GM23338 (cell line): ENCODE measurements at regions not wholly inside any gene's neighbourhood (a gene's known extent, or its start where the extent isn't known, plus 50 kb on each side); places are given as distances from the start of the nearest gene placed in this dataset.

Experiments
- CREB1 ChIP-seq: fragments of 250-450 bp; sonication (Bioruptor Pico); IDR thresholded peaks from 2 replicates; pipeline ENCODE4 v1.5.0; 2020; ENCODE audit warnings: low read depth, mild to moderate bottlenecking, moderate library complexity
- CTCF ChIP-seq, 2 experiments: fragments of 200-600 bp in 1 of 2; sonication (generic) in 1 of 2; conservative IDR thresholded peaks; 2 replicates each; pipeline versions ENCODE4 v1.5.1 to v1.6.1; 2016 to 2017; ENCODE audit warnings: antibody characterized with exemption in 2 of 2, low read depth in 2 of 2, mild to moderate bottlenecking in 2 of 2, moderate library complexity in 1 of 2
- ETS1 ChIP-seq: IDR thresholded peaks from 2 replicates; pipeline ENCODE4 v1.6.1; 2016; ENCODE audit warnings: antibody characterized with exemption
- EZH2 ChIP-seq: fragments of 200-600 bp; sonication (generic); IDR thresholded peaks from one replicate; pipeline ENCODE4 v1.8.0; 2017; ENCODE audit warnings: antibody characterized with exemption, mild to moderate bottlenecking, low read depth; ENCODE audit not compliant: unreplicated experiment
- EZH2phosphoT487 ChIP-seq: fragments of 200-600 bp; sonication (generic); IDR thresholded peaks from one replicate; pipeline ENCODE4 v1.8.1; 2018; ENCODE audit warnings: antibody characterized with exemption; ENCODE audit not compliant: unreplicated experiment
- NANOG ChIP-seq: IDR thresholded peaks from 2 replicates; pipeline ENCODE4 v1.6.1; 2016; ENCODE audit warnings: antibody characterized with exemption, borderline replicate concordance
- POLR2AphosphoS5 ChIP-seq: IDR thresholded peaks from 2 replicates; pipeline ENCODE4 v1.6.1; 2016; ENCODE audit warnings: antibody characterized with exemption, low read depth
- ZNF114 ChIP-seq: fragments of 250-450 bp; sonication (Bioruptor Pico); IDR thresholded peaks from 2 replicates; pipeline ENCODE4 v1.5.0; 2020; ENCODE audit warnings: mild to moderate bottlenecking, moderate library complexity
- ZNF331 ChIP-seq: fragments of 250-450 bp; sonication (Bioruptor Pico); IDR thresholded peaks from 2 replicates; pipeline ENCODE4 v1.5.0; 2020; ENCODE audit warnings: low read depth, mild to moderate bottlenecking, moderate library complexity
- TF ChIP-seq, protein P1 (sequence below): IDR thresholded peaks from one replicate; pipeline ENCODE4 v1.6.1; 2018; ENCODE audit warnings: antibody characterized with exemption; ENCODE audit not compliant: unreplicated experiment

DNA sequence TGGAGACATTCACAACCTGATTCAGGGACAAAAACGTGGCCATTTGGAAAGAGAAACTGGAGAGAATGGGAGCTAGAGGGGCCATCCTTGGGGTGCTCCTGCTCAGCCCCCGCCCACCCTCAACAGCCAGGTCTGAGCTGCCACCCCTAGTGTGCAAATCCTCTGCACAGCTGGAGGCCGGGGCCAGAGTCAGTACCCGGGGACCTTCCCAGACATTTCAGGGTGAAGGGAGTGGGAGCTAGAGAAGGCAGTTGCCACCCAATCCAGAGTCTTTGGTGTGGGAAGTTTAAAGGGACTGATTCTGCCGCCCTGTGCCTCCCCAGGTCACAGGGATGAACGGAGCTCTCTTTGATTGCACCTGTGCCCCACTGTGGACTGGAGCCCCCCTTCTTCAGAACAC, 397.4 kb downstream of the MATN1 start:
- TF ChIP-seq CTCF (conservative IDR thresholded peaks at IDR 0.05; ENCODE audit: low read depth in 2 of 2) (no peak), NANOG (no peak), POLR2AphosphoS5 (no peak), EZH2 (no peak), CREB1 (CRISPR knock-in tag) (no peak), EZH2phosphoT487 (no peak), ETS1 (no peak), ZNF331 (no peak), ZNF114 (CRISPR knock-in tag) (no peak)
- TF ChIP-seq, protein P1, sequence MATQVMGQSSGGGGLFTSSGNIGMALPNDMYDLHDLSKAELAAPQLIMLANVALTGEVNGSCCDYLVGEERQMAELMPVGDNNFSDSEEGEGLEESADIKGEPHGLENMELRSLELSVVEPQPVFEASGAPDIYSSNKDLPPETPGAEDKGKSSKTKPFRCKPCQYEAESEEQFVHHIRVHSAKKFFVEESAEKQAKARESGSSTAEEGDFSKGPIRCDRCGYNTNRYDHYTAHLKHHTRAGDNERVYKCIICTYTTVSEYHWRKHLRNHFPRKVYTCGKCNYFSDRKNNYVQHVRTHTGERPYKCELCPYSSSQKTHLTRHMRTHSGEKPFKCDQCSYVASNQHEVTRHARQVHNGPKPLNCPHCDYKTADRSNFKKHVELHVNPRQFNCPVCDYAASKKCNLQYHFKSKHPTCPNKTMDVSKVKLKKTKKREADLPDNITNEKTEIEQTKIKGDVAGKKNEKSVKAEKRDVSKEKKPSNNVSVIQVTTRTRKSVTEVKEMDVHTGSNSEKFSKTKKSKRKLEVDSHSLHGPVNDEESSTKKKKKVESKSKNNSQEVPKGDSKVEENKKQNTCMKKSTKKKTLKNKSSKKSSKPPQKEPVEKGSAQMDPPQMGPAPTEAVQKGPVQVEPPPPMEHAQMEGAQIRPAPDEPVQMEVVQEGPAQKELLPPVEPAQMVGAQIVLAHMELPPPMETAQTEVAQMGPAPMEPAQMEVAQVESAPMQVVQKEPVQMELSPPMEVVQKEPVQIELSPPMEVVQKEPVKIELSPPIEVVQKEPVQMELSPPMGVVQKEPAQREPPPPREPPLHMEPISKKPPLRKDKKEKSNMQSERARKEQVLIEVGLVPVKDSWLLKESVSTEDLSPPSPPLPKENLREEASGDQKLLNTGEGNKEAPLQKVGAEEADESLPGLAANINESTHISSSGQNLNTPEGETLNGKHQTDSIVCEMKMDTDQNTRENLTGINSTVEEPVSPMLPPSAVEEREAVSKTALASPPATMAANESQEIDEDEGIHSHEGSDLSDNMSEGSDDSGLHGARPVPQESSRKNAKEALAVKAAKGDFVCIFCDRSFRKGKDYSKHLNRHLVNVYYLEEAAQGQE = no peak
